ENCODE measurements at regions not wholly inside any gene's neighbourhood (a gene's known extent, or its start where the extent isn't known, plus 50 kb on each side); places are given as distances from the start of the nearest gene placed in this dataset.

DNA sequence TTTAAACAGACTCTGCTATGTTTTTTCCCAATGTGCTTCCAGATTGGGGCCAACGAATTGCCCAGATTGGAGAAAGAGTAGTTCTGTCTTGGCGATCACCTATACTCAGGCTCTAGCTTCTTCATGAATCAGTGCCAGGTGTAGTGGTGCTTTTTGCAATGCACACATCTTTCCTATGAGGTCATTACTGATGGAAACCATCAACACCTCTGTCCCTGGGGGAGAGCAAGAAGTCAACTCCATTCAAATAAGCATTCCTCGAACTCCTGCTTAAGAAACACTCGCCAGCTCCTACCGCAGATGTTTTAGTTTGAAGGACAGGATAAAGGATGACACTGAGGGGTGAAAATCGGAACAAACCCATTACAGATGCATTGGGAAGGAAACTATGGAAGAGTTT is 156.5 kb upstream of the DKK2 start:
- Histone ChIP-seq H3K27ac (no peak overlapping the region), H3K9me3 (peaks cover 0 to 4% of the 10 kb centered on the region in 2 donors), H3K27me3 (no peaks in the 10 kb centered on the region), H3K4me3 (no peak overlapping the region), H3K4me1 (no peaks in the 10 kb centered on the region), H3K36me3 (no peaks in the 10 kb centered on the region)
- DNase-seq (ENCODE audit: low spot score), result no peak
- TF ChIP-seq CTCF (IDR thresholded peaks at IDR 0.05), result no peak

GRCh38 chr4:107187091-107187490 is 151.0 kb upstream of the DKK2 start:
- no peak overlapping the region for H3K4me3 ChIP-seq
- no peaks in the 10 kb centered on the region for H3K27me3 ChIP-seq
- H3K4me1 ChIP-seq, result no peaks in the 10 kb centered on the region
- H3K27ac ChIP-seq, result no peak overlapping the region
- DNase-seq (ENCODE audit: low spot score), result no peak
- TF ChIP-seq CTCF (IDR thresholded peaks at IDR 0.05), result no peak
- H3K9me3 ChIP-seq, result peaks cover 0 to under 1% of the 10 kb centered on the region in 2 donors
- no peaks in the 10 kb centered on the region for H3K36me3 ChIP-seq

DNA sequence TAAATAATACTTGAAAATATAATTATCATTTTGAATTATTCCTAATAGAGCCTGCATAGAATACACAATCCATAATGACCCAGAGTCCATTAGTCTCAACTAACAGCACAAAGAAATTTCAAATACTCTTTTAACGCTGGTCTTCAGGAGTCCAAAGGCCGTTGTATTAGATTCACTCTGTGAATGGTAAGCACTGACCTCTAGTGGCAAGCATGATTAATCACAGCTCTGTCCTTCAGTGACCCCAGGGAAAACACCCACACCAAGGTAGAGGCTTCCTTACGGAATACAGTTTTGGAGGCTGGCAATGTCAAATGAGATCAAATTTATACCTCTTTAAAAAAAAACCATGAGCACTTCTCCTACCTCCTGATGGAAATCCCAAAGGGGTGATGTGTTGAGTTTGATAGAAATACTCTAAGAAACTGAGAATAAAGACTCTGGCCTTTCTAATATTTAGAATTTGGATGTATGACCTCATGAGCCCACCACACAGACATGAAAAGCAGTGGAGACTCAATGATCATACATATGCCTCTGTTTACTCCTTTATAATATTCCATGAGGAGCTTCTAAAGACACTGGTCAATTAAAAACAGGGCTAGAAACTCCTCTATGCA is 147.2 kb upstream of the DKK2 start:
- H3K27me3 ChIP-seq, result no peaks in the 10 kb centered on the region
- no peaks in the 10 kb centered on the region for H3K36me3 ChIP-seq
- H3K27ac ChIP-seq, result no peak overlapping the region
- DNase-seq (ENCODE audit: low spot score), result no peak
- no peak overlapping the region for H3K4me3 ChIP-seq
- no peaks in the 10 kb centered on the region for H3K4me1 ChIP-seq
- TF ChIP-seq CTCF (IDR thresholded peaks at IDR 0.05), result peak; percentile 62 to 79
- H3K9me3 ChIP-seq, result no peaks in the 10 kb centered on the region

GRCh38 chr4:107182347-107182746 is 146.2 kb upstream of the DKK2 start:
- H3K27ac ChIP-seq, result no peak overlapping the region
- no peak for DNase-seq (ENCODE audit: low spot score)
- no peaks in the 10 kb centered on the region for H3K4me1 ChIP-seq
- H3K36me3 ChIP-seq, result no peaks in the 10 kb centered on the region
- no peaks in the 10 kb centered on the region for H3K9me3 ChIP-seq
- H3K4me3 ChIP-seq, result no peak overlapping the region
- no peaks in the 10 kb centered on the region for H3K27me3 ChIP-seq
- no peak for TF ChIP-seq CTCF (IDR thresholded peaks at IDR 0.05)

DNA sequence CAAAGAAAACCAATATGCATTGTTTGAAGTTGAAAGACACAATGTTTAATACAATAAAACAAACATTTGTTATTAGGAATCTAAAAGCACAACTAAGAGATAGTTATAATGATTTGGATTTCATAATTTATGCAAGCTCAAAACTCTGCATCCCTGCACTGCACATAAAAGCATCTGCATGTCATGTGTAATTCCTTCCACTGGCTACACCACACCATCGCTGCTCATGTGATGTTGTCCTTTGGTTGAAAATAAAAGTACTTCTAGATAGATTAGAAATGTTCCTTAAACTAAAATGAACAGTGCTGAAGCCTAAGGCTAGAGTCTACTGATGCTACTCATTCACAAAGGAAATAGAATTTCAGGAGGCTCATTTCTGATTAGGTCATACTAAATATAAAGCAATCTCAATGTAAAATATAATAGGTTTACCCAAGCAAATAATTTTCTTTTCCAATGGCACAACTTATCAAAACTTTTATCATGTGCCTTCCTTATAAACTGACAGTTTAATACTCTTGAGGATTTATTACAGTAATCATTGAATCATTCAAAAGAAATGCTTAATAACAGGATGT is 130.8 kb upstream of the DKK2 start:
- no peak for TF ChIP-seq CTCF (IDR thresholded peaks at IDR 0.05)
- Histone ChIP-seq H3K27me3 (no peaks in the 10 kb centered on the region), H3K4me3 (no peak overlapping the region), H3K4me1 (no peaks in the 10 kb centered on the region), H3K36me3 (no peaks in the 10 kb centered on the region), H3K27ac (no peak overlapping the region), H3K9me3 (peaks cover 0 to 14% of the 10 kb centered on the region in 2 donors)
- DNase-seq (ENCODE audit: low spot score), result no peak

GRCh38 chr4:107166181-107166580 is 130.1 kb upstream of the DKK2 start:
- Histone ChIP-seq H3K27ac (no peak overlapping the region), H3K36me3 (no peaks in the 10 kb centered on the region), H3K4me1 (no peaks in the 10 kb centered on the region), H3K27me3 (no peaks in the 10 kb centered on the region), H3K4me3 (no peak overlapping the region), H3K9me3 (peaks cover 0 to 14% of the 10 kb centered on the region in 2 donors)
- no peak for TF ChIP-seq CTCF (IDR thresholded peaks at IDR 0.05)
- no peak for DNase-seq (ENCODE audit: low spot score)
